Peyer's patch (tissue), 4 donors: ENCODE measurements at regions not wholly inside any gene's neighbourhood (a gene's known extent, or its start where the extent isn't known, plus 50 kb on each side); places are given as distances from the start of the nearest gene placed in this dataset.
"Not testable (repeated sequence)": the region's sequence is repeated elsewhere in the genome, so short reads cannot be mapped to it uniquely, and the experiment has no call there.

Experiments
- DNase-seq, 3 donors: peaks; one replicate each; pipeline ENCODE4 v3.0.0-alpha.2; 2017 to 2019
- H3K27ac ChIP-seq, 4 donors: fragments of 200-600 bp; sonication (generic); one replicate each; pipeline ENCODE4 v1.5.1; 2016 to 2019
- H3K27me3 ChIP-seq, 2 donors: fragments of 200-600 bp; sonication (generic); one replicate each; pipeline ENCODE4 v1.5.1; 2019
- H3K36me3 ChIP-seq, 3 donors: fragments of 200-600 bp; sonication (generic); one replicate each; pipeline ENCODE4 v1.5.1; 2016 to 2019
- H3K4me1 ChIP-seq, 4 donors: fragments of 200-600 bp; sonication (generic); one replicate each; pipeline ENCODE4 v1.5.1; 2016 to 2019
- H3K4me3 ChIP-seq, 4 donors: fragments of 200-600 bp; sonication (generic); 1 replicate in 3 of 4; 2 replicates in 1 of 4; pipeline ENCODE4 v1.5.1; 2016 to 2019; ENCODE audit warnings: mild to moderate bottlenecking in 1 of 4
- H3K9me3 ChIP-seq, 4 donors: fragments of 200-600 bp; sonication (generic); one replicate each; pipeline ENCODE4 v1.5.1; 2016 to 2019; ENCODE audit warnings: mild to moderate bottlenecking in 1 of 4
- CTCF ChIP-seq, 6 experiments: fragments of 450-650 bp in 4 of 6; fragments of 200-600 bp in 2 of 6; sonication (generic) in 1 of 6; IDR thresholded peaks; one replicate each; pipeline ENCODE4 v1.5.1; 2017 to 2019; ENCODE audit warnings: antibody characterized with exemption in 6 of 6, mild to moderate bottlenecking in 3 of 6, moderate library complexity in 1 of 6
- POLR2A ChIP-seq, 2 donors: fragments of 450-650 bp; IDR thresholded peaks; one replicate each; pipeline ENCODE4 v1.5.1; 2017; ENCODE audit warnings: antibody characterized with exemption in 2 of 2, mild to moderate bottlenecking in 2 of 2, moderate library complexity in 2 of 2

DNA sequence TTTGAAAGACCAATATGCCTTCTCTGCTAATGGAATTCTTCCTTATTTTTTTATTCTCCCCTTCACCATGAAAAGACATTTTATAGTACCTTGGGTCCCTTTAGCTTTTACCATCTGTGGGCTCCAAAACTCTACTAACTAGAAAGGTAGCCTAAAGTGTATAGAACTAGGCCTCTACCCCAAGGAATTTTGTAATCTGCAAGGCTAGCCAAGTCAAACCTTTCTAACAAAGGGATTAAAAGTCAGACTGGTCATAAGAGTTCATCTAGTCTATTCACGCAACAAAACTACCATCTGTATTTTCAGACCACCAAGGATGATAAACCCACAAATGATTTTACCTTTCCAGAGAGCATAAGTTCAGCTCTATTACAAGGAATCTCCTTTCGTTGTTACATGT lies 189.5 kb upstream of the DCAF8L1 start:
- no peaks in the 10 kb centered on the region for H3K9me3 ChIP-seq
- H3K4me3 ChIP-seq: no peak overlapping the region
- TF ChIP-seq POLR2A (IDR thresholded peaks at IDR 0.05) (no peak), CTCF (IDR thresholded peaks at IDR 0.05) (no peak)
- no peaks in the 10 kb centered on the region for H3K4me1 ChIP-seq
- H3K27me3 ChIP-seq: no peaks in the 10 kb centered on the region
- no peak for DNase-seq
- no peak overlapping the region for H3K27ac ChIP-seq
- no peaks in the 10 kb centered on the region for H3K36me3 ChIP-seq

DNA sequence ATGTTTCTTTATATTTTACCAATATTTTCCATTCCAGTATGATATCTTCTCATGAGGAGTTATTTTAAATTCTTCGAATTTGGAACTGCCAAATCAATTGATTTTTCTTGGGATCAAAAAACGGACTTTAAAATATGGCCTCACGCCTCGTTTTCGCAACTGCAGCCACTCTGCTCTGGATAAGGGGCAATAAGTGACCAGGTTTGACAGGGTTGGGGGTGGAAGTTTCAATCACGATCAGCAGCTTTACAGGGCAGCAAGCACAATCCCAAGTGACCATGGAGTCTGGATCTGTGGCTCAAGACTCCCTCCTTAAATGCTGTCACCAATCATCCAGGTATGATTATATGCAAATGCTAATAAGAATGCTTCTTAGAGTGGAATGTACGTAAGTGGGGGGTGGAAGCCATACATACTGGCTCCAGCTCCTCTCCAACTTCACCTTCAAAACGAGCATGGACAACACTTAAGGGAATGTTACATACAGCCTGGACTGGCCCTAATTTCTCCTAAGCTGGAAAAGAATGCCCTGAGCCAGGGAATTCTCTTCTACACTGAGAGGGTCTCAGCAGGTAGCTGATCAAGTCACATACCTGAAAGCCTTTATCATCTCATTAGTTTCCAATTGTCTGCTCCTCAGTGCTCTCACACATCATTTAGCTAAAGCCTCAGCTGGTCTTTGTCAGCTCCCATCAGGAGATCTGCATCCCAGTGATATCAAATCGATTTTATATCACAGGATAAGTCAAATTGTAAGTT lies 176.9 kb upstream of the DCAF8L1 start:
- no peak for TF ChIP-seq POLR2A (IDR thresholded peaks at IDR 0.05)
- no peaks in the 10 kb centered on the region for H3K9me3 ChIP-seq
- no peaks in the 10 kb centered on the region for H3K27me3 ChIP-seq
- no peak for DNase-seq
- no peaks in the 10 kb centered on the region for H3K36me3 ChIP-seq
- H3K27ac ChIP-seq: no peak overlapping the region
- H3K4me1 ChIP-seq: no peaks in the 10 kb centered on the region
- no peak overlapping the region for H3K4me3 ChIP-seq

- H3K9me3 ChIP-seq, H3K4me3 ChIP-seq, H3K27me3 ChIP-seq, DNase-seq, H3K4me1 ChIP-seq, H3K27ac ChIP-seq, H3K36me3 ChIP-seq: not testable (repeated sequence)
Measured at GRCh38 chrX:28152263-28152662, 171.0 kb upstream of the DCAF8L1 start.

- H3K27ac ChIP-seq: no peak overlapping the region
- H3K36me3 ChIP-seq: no peaks in the 10 kb centered on the region
- H3K27me3 ChIP-seq: no peaks in the 10 kb centered on the region
- DNase-seq: no peak
- no peak for TF ChIP-seq CTCF (IDR thresholded peaks at IDR 0.05)
- TF ChIP-seq POLR2A (IDR thresholded peaks at IDR 0.05): no peak
- no peak overlapping the region for H3K4me3 ChIP-seq
- H3K9me3 ChIP-seq: no peaks in the 10 kb centered on the region
- no peaks in the 10 kb centered on the region for H3K4me1 ChIP-seq
Measured at GRCh38 chrX:28135378-28136047, 154.3 kb upstream of the DCAF8L1 start.

DNA sequence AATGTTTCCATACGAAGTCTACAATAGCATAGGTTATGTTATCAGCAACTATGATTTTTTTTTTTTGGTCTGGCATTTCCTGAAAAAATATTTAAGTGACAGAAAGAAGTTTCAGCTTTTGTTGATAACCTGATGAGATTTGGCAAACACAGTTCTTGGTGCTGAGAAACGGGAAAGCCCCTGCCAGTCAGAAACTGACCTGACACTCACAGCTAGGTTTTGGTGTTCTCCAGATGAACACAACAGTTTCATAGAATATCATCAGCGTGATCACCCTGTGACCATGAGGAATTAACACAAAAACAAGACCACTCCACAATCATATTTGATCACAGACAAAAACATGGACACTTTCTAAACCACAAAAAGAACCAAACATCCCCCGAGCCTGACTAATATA lies 152.5 kb upstream of the DCAF8L1 start:
- Histone ChIP-seq H3K4me3 (no peak overlapping the region), H3K27me3 (no peaks in the 10 kb centered on the region), H3K36me3 (no peaks in the 10 kb centered on the region), H3K27ac (no peak overlapping the region), H3K4me1 (no peaks in the 10 kb centered on the region), H3K9me3 (no peaks in the 10 kb centered on the region)
- DNase-seq: no peak
- TF ChIP-seq POLR2A (IDR thresholded peaks at IDR 0.05): no peak
- no peak for TF ChIP-seq CTCF (IDR thresholded peaks at IDR 0.05)

- no peaks in the 10 kb centered on the region for H3K36me3 ChIP-seq
- no peak for DNase-seq
- H3K4me3 ChIP-seq: no peak overlapping the region
- no peak overlapping the region for H3K27ac ChIP-seq
- H3K9me3 ChIP-seq: no peaks in the 10 kb centered on the region
- no peak for TF ChIP-seq POLR2A (IDR thresholded peaks at IDR 0.05)
- no peak for TF ChIP-seq CTCF (IDR thresholded peaks at IDR 0.05)
- no peaks in the 10 kb centered on the region for H3K4me1 ChIP-seq
- H3K27me3 ChIP-seq: no peaks in the 10 kb centered on the region
Measured at GRCh38 chrX:28127662-28128061, 146.4 kb upstream of the DCAF8L1 start.
